ENCODE measurements at regions not wholly inside any gene's neighbourhood (a gene's known extent, or its start where the extent isn't known, plus 50 kb on each side); places are given as distances from the start of the nearest gene placed in this dataset.

DNA sequence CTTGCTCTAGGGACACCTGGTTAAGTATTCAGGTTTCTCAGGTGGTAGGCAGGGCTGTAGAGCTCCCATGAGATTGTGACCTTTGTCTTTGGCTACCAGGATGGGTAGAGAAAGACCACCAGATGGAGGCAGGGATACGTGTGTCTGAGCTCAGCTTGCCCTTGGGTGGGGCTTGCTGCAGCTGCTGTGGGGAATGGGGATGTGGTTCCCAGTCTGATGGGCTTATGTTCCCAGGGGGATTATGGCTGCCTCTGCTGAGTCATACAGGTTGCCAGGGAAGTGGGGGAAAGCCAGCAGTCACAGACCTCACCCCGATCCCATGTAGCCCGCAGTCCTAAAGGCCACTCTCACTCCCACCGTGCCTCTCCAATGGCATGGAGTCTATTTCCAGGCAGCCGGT lies 659.9 kb upstream of the KLF12 start:
- no peaks in the 10 kb centered on the region for H3F3A ChIP-seq (ENCODE audit: control insufficient read depth, insufficient read depth)

GRCh38 chr13:74784959-74785358 lies 650.8 kb upstream of the KLF12 start:
- H3K27me3 ChIP-seq (ENCODE audit: control insufficient read depth, low read length), result no peaks in the 10 kb centered on the region
- no peaks in the 10 kb centered on the region for H3K9me2 ChIP-seq (replicated peaks; ENCODE audit: control insufficient read depth, low read length)
- no peaks in the 10 kb centered on the region for H3K36me3 ChIP-seq (ENCODE audit: control insufficient read depth, low read length)
- no peak overlapping the region for H3K4me2 ChIP-seq (ENCODE audit: low read length)
- no peaks in the 10 kb centered on the region for H4K20me1 ChIP-seq (ENCODE audit: control insufficient read depth, insufficient read depth, low read depth, low read length)
- no peak overlapping the region for H3K4me3 ChIP-seq (ENCODE audit: low read length)
- H3K4me1 ChIP-seq (ENCODE audit: control insufficient read depth, low read length), result no peaks in the 10 kb centered on the region
- no peaks in the 10 kb centered on the region for H3K79me2 ChIP-seq (ENCODE audit: control insufficient read depth, low read length)
- H3K9me3 ChIP-seq (ENCODE audit: control insufficient read depth, insufficient read depth, low read length), result no peaks in the 10 kb centered on the region
- no peaks in the 10 kb centered on the region for H3F3A ChIP-seq (ENCODE audit: control insufficient read depth, insufficient read depth)
- TF ChIP-seq, protein P1, sequence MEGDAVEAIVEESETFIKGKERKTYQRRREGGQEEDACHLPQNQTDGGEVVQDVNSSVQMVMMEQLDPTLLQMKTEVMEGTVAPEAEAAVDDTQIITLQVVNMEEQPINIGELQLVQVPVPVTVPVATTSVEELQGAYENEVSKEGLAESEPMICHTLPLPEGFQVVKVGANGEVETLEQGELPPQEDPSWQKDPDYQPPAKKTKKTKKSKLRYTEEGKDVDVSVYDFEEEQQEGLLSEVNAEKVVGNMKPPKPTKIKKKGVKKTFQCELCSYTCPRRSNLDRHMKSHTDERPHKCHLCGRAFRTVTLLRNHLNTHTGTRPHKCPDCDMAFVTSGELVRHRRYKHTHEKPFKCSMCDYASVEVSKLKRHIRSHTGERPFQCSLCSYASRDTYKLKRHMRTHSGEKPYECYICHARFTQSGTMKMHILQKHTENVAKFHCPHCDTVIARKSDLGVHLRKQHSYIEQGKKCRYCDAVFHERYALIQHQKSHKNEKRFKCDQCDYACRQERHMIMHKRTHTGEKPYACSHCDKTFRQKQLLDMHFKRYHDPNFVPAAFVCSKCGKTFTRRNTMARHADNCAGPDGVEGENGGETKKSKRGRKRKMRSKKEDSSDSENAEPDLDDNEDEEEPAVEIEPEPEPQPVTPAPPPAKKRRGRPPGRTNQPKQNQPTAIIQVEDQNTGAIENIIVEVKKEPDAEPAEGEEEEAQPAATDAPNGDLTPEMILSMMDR (IDR thresholded peaks at IDR 0.05; ENCODE audit: low read depth, low read length, poor library complexity, severe bottlenecking), result no peak
- no peak for TF ChIP-seq EZH2phosphoT487 (IDR thresholded peaks at IDR 0.05; ENCODE audit: borderline replicate concordance, low read length)
- H3K27ac ChIP-seq (ENCODE audit: low read depth, low read length), result no peak overlapping the region

More for the DNA sequence above, 659.9 kb upstream of the KLF12 start:
- Histone ChIP-seq H3K9me3 (ENCODE audit: control insufficient read depth, insufficient read depth, low read length) (no peaks in the 10 kb centered on the region), H3K36me3 (ENCODE audit: control insufficient read depth, low read length) (no peaks in the 10 kb centered on the region), H3K79me2 (ENCODE audit: control insufficient read depth, low read length) (no peaks in the 10 kb centered on the region), H3K4me1 (ENCODE audit: control insufficient read depth, low read length) (no peaks in the 10 kb centered on the region), H3K9me2 (replicated peaks; ENCODE audit: control insufficient read depth, low read length) (no peaks in the 10 kb centered on the region), H3K27me3 (ENCODE audit: control insufficient read depth, low read length) (no peaks in the 10 kb centered on the region), H3K4me3 (ENCODE audit: low read length) (no peak overlapping the region), H4K20me1 (ENCODE audit: control insufficient read depth, insufficient read depth, low read depth, low read length) (no peaks in the 10 kb centered on the region), H3K4me2 (ENCODE audit: low read length) (no peak overlapping the region), H3K27ac (ENCODE audit: low read depth, low read length) (no peak overlapping the region)
- no peak for TF ChIP-seq EZH2phosphoT487 (IDR thresholded peaks at IDR 0.05; ENCODE audit: borderline replicate concordance, low read length)
- TF ChIP-seq, protein P1 (IDR thresholded peaks at IDR 0.05; ENCODE audit: low read depth, low read length, poor library complexity, severe bottlenecking), result no peak

- Histone ChIP-seq H3K9me2 (replicated peaks; ENCODE audit: control insufficient read depth, low read length) (no peaks in the 10 kb centered on the region), H3K27ac (ENCODE audit: low read depth, low read length) (no peak overlapping the region), H3K4me3 (ENCODE audit: low read length) (no peak overlapping the region), H3K9me3 (ENCODE audit: control insufficient read depth, insufficient read depth, low read length) (no peaks in the 10 kb centered on the region), H3K36me3 (ENCODE audit: control insufficient read depth, low read length) (no peaks in the 10 kb centered on the region), H3K79me2 (ENCODE audit: control insufficient read depth, low read length) (no peaks in the 10 kb centered on the region), H3F3A (ENCODE audit: control insufficient read depth, insufficient read depth) (no peaks in the 10 kb centered on the region), H4K20me1 (ENCODE audit: control insufficient read depth, insufficient read depth, low read depth, low read length) (no peaks in the 10 kb centered on the region), H3K4me2 (ENCODE audit: low read length) (no peak overlapping the region), H3K27me3 (ENCODE audit: control insufficient read depth, low read length) (no peaks in the 10 kb centered on the region), H3K4me1 (ENCODE audit: control insufficient read depth, low read length) (no peaks in the 10 kb centered on the region)
- TF ChIP-seq, protein P1 (IDR thresholded peaks at IDR 0.05; ENCODE audit: low read depth, low read length, poor library complexity, severe bottlenecking), result no peak
- no peak for TF ChIP-seq EZH2phosphoT487 (IDR thresholded peaks at IDR 0.05; ENCODE audit: borderline replicate concordance, low read length)
Measured at GRCh38 chr13:74778946-74779345, 644.7 kb upstream of the KLF12 start.

DNA sequence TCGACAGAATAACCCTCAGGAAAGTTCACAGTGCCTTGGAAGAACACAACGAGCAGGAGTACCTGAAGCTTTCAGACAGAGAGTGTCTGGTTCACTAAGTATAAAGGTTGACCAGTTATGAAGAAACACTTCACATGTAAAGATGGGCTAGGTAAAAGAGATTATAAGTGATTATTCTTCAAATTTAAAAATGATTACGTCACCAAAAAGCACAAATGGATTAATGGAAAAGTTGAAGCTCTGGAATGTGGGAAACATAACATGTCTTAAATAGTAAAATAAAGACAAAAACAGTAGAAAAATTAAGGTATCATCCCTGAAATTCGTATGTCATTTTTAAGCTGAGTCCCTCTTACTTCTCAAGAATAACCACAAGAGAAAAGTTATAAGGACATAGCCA lies 643.9 kb upstream of the KLF12 start:
- H3K4me1 ChIP-seq (ENCODE audit: control insufficient read depth, low read length), result no peaks in the 10 kb centered on the region
- no peak for TF ChIP-seq EZH2phosphoT487 (IDR thresholded peaks at IDR 0.05; ENCODE audit: borderline replicate concordance, low read length)
- TF ChIP-seq, protein P1 (IDR thresholded peaks at IDR 0.05; ENCODE audit: low read depth, low read length, poor library complexity, severe bottlenecking), result no peak
- no peaks in the 10 kb centered on the region for H3K9me3 ChIP-seq (ENCODE audit: control insufficient read depth, insufficient read depth, low read length)
- no peaks in the 10 kb centered on the region for H4K20me1 ChIP-seq (ENCODE audit: control insufficient read depth, insufficient read depth, low read depth, low read length)
- no peak overlapping the region for H3K27ac ChIP-seq (ENCODE audit: low read depth, low read length)
- H3F3A ChIP-seq (ENCODE audit: control insufficient read depth, insufficient read depth), result no peaks in the 10 kb centered on the region
- no peaks in the 10 kb centered on the region for H3K9me2 ChIP-seq (replicated peaks; ENCODE audit: control insufficient read depth, low read length)
- H3K79me2 ChIP-seq (ENCODE audit: control insufficient read depth, low read length), result no peaks in the 10 kb centered on the region
- H3K27me3 ChIP-seq (ENCODE audit: control insufficient read depth, low read length), result no peaks in the 10 kb centered on the region
- no peak overlapping the region for H3K4me3 ChIP-seq (ENCODE audit: low read length)
- H3K36me3 ChIP-seq (ENCODE audit: control insufficient read depth, low read length), result no peaks in the 10 kb centered on the region
- no peak overlapping the region for H3K4me2 ChIP-seq (ENCODE audit: low read length)
